ENCODE measurements at regions not wholly inside any gene's neighbourhood (a gene's known extent, or its start where the extent isn't known, plus 50 kb on each side); places are given as distances from the start of the nearest gene placed in this dataset.

DNA sequence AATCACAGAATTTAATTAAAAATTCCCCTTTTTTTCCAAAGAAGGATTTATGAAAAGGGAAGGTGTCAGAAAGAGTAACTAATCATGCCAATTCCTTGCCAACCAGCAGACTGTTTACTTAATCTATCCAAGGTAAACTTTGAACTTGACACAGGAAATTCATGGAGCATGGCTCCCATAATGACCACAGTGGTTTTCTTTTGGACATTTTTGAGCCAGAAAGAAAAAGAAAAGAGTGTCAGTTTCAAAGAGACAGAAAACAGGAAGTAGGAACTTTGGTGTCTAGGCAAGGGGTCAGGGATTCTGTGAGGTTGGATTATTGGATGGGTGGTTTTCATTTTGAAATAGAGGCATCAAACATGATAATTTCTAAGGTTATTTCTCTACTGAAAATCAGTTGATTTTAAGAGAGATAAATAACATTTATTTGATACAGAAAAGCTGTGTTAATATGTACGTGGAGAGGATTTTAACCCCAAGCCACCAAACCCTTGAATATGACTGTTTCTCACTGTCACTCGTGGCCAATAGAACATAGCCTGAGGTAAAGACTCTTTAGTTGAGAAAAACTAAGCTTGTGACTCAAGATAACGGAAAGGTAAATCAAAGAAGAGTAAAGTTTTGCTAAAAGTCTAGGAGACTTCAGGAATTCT lies 196.1 kb downstream of the TTC6 start (continued):
- TF ChIP-seq, protein P1, sequence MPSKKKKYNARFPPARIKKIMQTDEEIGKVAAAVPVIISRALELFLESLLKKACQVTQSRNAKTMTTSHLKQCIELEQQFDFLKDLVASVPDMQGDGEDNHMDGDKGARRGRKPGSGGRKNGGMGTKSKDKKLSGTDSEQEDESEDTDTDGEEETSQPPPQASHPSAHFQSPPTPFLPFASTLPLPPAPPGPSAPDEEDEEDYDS (CRISPR knock-in tag; IDR thresholded peaks at IDR 0.05), result peak; percentile 82
- TF ChIP-seq ZNF451 (CRISPR knock-in tag; IDR thresholded peaks at IDR 0.05), result no peak
- no peak for TF ChIP-seq ZNF234 (CRISPR knock-in tag; conservative IDR thresholded peaks at IDR 0.05)
- TF ChIP-seq, protein P2, sequence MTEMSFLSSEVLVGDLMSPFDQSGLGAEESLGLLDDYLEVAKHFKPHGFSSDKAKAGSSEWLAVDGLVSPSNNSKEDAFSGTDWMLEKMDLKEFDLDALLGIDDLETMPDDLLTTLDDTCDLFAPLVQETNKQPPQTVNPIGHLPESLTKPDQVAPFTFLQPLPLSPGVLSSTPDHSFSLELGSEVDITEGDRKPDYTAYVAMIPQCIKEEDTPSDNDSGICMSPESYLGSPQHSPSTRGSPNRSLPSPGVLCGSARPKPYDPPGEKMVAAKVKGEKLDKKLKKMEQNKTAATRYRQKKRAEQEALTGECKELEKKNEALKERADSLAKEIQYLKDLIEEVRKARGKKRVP (CRISPR knock-in tag; IDR thresholded peaks at IDR 0.05), result no peak
- TF ChIP-seq ZNF709 (CRISPR knock-in tag; IDR thresholded peaks at IDR 0.05), result no peak
- TF ChIP-seq, protein P3, sequence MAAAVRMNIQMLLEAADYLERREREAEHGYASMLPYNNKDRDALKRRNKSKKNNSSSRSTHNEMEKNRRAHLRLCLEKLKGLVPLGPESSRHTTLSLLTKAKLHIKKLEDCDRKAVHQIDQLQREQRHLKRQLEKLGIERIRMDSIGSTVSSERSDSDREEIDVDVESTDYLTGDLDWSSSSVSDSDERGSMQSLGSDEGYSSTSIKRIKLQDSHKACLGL (CRISPR knock-in tag; IDR thresholded peaks at IDR 0.05), result no peak
- TF ChIP-seq MIXL1 (CRISPR knock-in tag; IDR thresholded peaks at IDR 0.05), result peak; percentile 99
- TF ChIP-seq CBX1 (IDR thresholded peaks at IDR 0.05; ENCODE audit: low read depth), result peak; percentile 70
- peak; percentile 99 for TF ChIP-seq FOXA3 (CRISPR knock-in tag; IDR thresholded peaks at IDR 0.05)
- no peak for TF ChIP-seq MAFG (CRISPR knock-in tag; IDR thresholded peaks at IDR 0.05)
- peak; percentile 92 for TF ChIP-seq KAT8 (CRISPR knock-in tag; IDR thresholded peaks at IDR 0.05)
- TF ChIP-seq ZNF720 (CRISPR knock-in tag; IDR thresholded peaks at IDR 0.05), result no peak
- TF ChIP-seq GZF1 (CRISPR knock-in tag; IDR thresholded peaks at IDR 0.05), result no peak
- peak; percentile 91 for TF ChIP-seq NCOA2 (CRISPR knock-in tag; IDR thresholded peaks at IDR 0.05)
- TF ChIP-seq, protein P4, sequence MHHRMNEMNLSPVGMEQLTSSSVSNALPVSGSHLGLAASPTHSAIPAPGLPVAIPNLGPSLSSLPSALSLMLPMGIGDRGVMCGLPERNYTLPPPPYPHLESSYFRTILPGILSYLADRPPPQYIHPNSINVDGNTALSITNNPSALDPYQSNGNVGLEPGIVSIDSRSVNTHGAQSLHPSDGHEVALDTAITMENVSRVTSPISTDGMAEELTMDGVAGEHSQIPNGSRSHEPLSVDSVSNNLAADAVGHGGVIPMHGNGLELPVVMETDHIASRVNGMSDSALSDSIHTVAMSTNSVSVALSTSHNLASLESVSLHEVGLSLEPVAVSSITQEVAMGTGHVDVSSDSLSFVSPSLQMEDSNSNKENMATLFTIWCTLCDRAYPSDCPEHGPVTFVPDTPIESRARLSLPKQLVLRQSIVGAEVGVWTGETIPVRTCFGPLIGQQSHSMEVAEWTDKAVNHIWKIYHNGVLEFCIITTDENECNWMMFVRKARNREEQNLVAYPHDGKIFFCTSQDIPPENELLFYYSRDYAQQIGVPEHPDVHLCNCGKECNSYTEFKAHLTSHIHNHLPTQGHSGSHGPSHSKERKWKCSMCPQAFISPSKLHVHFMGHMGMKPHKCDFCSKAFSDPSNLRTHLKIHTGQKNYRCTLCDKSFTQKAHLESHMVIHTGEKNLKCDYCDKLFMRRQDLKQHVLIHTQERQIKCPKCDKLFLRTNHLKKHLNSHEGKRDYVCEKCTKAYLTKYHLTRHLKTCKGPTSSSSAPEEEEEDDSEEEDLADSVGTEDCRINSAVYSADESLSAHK (CRISPR knock-in tag; IDR thresholded peaks at IDR 0.05; ENCODE audit: borderline replicate concordance), result no peak
- no peak for TF ChIP-seq ATRX (CRISPR knock-in tag; IDR thresholded peaks at IDR 0.05; ENCODE audit: borderline replicate concordance)
- TF ChIP-seq DMAP1 (CRISPR knock-in tag; IDR thresholded peaks at IDR 0.05), result peak; percentile 69; the same call in 1 of the 2 replicates
- TF ChIP-seq ZFP1 (CRISPR knock-in tag; IDR thresholded peaks at IDR 0.05), result peak; percentile 86
- TF ChIP-seq ZNF558 (CRISPR knock-in tag; IDR thresholded peaks at IDR 0.05; ENCODE audit: borderline replicate concordance), result 0 out of 2 replicates have a peak, but pooled peaks have one; percentile 57
- peak; percentile 94; the same call in 1 of the 2 replicates for TF ChIP-seq ZNF124 (CRISPR knock-in tag; IDR thresholded peaks at IDR 0.05)
- no peak for TF ChIP-seq TMF1 (CRISPR knock-in tag; IDR thresholded peaks at IDR 0.05; ENCODE audit: low read depth)
- no peak for TF ChIP-seq ZBTB7A (CRISPR knock-in tag; IDR thresholded peaks at IDR 0.05)
- 0 out of 2 replicates have a peak, but pooled peaks have one; percentile 25 for TF ChIP-seq HOXA5 (CRISPR knock-in tag; IDR thresholded peaks at IDR 0.05)
- TF ChIP-seq ZSCAN30 (CRISPR knock-in tag; IDR thresholded peaks at IDR 0.05), result no peak
- peak; percentile 81 for TF ChIP-seq MXD4 (CRISPR knock-in tag; IDR thresholded peaks at IDR 0.05)
- TF ChIP-seq, protein P5, sequence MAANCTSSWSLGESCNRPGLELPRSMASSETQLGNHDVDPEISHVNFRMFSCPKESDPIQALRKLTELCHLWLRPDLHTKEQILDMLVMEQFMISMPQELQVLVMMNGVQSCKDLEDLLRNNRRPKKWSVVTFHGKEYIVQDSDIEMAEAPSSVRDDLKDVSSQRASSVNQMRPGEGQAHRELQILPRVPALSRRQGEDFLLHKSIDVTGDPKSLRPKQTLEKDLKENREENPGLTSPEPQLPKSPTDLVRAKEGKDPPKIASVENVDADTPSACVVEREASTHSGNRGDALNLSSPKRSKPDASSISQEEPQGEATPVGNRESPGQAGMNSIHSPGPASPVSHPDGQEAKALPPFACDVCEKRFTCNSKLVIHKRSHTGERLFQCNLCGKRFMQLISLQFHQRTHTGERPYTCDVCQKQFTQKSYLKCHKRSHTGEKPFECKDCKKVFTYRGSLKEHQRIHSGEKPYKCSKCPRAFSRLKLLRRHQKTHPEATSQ (CRISPR knock-in tag; IDR thresholded peaks at IDR 0.05; ENCODE audit: borderline replicate concordance), result peak; percentile 75; the same call in 1 of the 2 replicates
- TF ChIP-seq GABPA (IDR thresholded peaks at IDR 0.05; ENCODE audit: low read depth, low read length), result no peak
- TF ChIP-seq GABPA (CRISPR knock-in tag; IDR thresholded peaks at IDR 0.05; ENCODE audit: low read depth), result peak; percentile 86
- peak; percentile 90 for TF ChIP-seq MIER2 (CRISPR knock-in tag; IDR thresholded peaks at IDR 0.05)
- TF ChIP-seq RBAK (CRISPR knock-in tag; IDR thresholded peaks at IDR 0.05), result no peak
